ENCODE measurements at regions not wholly inside any gene's neighbourhood (a gene's known extent, or its start where the extent isn't known, plus 50 kb on each side); places are given as distances from the start of the nearest gene placed in this dataset.

- TF ChIP-seq CTCF (IDR thresholded peaks at IDR 0.05) (no peak), POLR2A (IDR thresholded peaks at IDR 0.05) (no peak), EP300 (IDR thresholded peaks at IDR 0.05) (no peak)
Measured at GRCh38 chr1:5754817-5755551, 237.2 kb downstream of the NPHP4 start.
